WTC11 (cell line): ENCODE measurements at regions not wholly inside any gene's neighbourhood (a gene's known extent, or its start where the extent isn't known, plus 50 kb on each side); places are given as distances from the start of the nearest gene placed in this dataset.

Experiments used
- ATAC-seq: fragments of 200-7000 bp; cut with Tn5 transposase; 2 replicates; pipeline ENCODE4 v1.10.0; 2021; ENCODE audit warnings: mild to moderate bottlenecking, moderate library complexity
- CTCF ChIA-PET: fragments of 300-600 bp; sonication (Branson Sonifier 250); formaldehyde crosslinking; loops from one replicate; lab custom pipeline; 2021; ENCODE audit warnings: antibody characterized with exemption; lab: Charles Lee
- POLR2A ChIA-PET: fragments of 350-600 bp; sonication (Branson Sonifier 250); formaldehyde crosslinking; loops from one replicate; lab custom pipeline; 2021; ENCODE audit warnings: antibody characterized with exemption; lab: Charles Lee
- DNase-seq: peaks from one replicate; pipeline ENCODE4 v3.0.0; 2021; ENCODE audit warnings: low spot score
- H3K27ac Mint-ChIP-seq: 2 replicates; pipeline ENCODE4 v1.8.0; 2021; ENCODE audit warnings: mixed read lengths
- H3K27me3 Mint-ChIP-seq: 2 replicates; pipeline ENCODE4 v1.8.0; 2021; ENCODE audit warnings: low read depth, mild to moderate bottlenecking, moderate library complexity, mixed read lengths
- H3K36me3 Mint-ChIP-seq: 2 replicates; pipeline ENCODE4 v1.8.0; 2021; ENCODE audit warnings: mixed read lengths
- H3K4me1 Mint-ChIP-seq: 2 replicates; pipeline ENCODE4 v1.8.0; 2022; ENCODE audit warnings: mixed read lengths
- H3K4me3 Mint-ChIP-seq: 2 replicates; pipeline ENCODE4 v1.8.0; 2021; ENCODE audit warnings: mild to moderate bottlenecking, moderate library complexity, mixed read lengths
- H3K9me3 Mint-ChIP-seq: 2 replicates; pipeline ENCODE4 v1.8.0; 2021; ENCODE audit warnings: mixed read lengths
- CBFB ChIP-seq: sonication (generic); formaldehyde crosslinking; IDR thresholded peaks from 2 replicates; pipeline ENCODE4 v1.8.1; 2022; ENCODE audit warnings: mild to moderate bottlenecking, low read depth, missing genetic modification reagents
- CDX4 ChIP-seq: fragments of 250-450 bp; sonication (Bioruptor Pico); IDR thresholded peaks from 2 replicates; pipeline ENCODE4 v1.9.0; 2021; ENCODE audit warnings: moderate library complexity, mild to moderate bottlenecking, inconsistent platforms, borderline replicate concordance
- EMX1 ChIP-seq: fragments of 250-450 bp; sonication (Bioruptor Pico); IDR thresholded peaks from 2 replicates; pipeline ENCODE4 v1.8.0; 2021; ENCODE audit warnings: mild to moderate bottlenecking
- ESRRA ChIP-seq: sonication (generic); formaldehyde crosslinking; IDR thresholded peaks from 2 replicates; pipeline ENCODE4 v1.8.1; 2022; ENCODE audit warnings: mild to moderate bottlenecking, missing genetic modification reagents, borderline replicate concordance
- OVOL2 ChIP-seq: fragments of 250-450 bp; sonication (Bioruptor Pico); IDR thresholded peaks from 2 replicates; pipeline ENCODE4 v1.9.0; 2021; ENCODE audit warnings: mild to moderate bottlenecking, borderline replicate concordance
- SMAD3 ChIP-seq: sonication (generic); formaldehyde crosslinking; IDR thresholded peaks from 2 replicates; pipeline ENCODE4 v1.8.0; 2022; ENCODE audit warnings: missing genetic modification reagents, mild to moderate bottlenecking, borderline replicate concordance
- STAT6 ChIP-seq: sonication (generic); formaldehyde crosslinking; conservative IDR thresholded peaks from 2 replicates; pipeline ENCODE4 v1.8.1; 2023; ENCODE audit warnings: mild to moderate bottlenecking, low read depth, missing genetic modification reagents, moderate library complexity
- TCF7 ChIP-seq: sonication (generic); formaldehyde crosslinking; IDR thresholded peaks from 2 replicates; pipeline ENCODE4 v1.8.0; 2022; ENCODE audit warnings: mild to moderate bottlenecking, low read depth, missing genetic modification reagents, moderate library complexity
- TF ChIP-seq, protein P1 (sequence below): fragments of 250-450 bp; sonication (Bioruptor Pico); IDR thresholded peaks from 2 replicates; pipeline ENCODE4 v1.9.0; 2021; ENCODE audit warnings: mild to moderate bottlenecking, borderline replicate concordance
- TF ChIP-seq, protein P2 (sequence below): sonication (generic); formaldehyde crosslinking; IDR thresholded peaks from 2 replicates; pipeline ENCODE4 v1.8.1; 2023; ENCODE audit warnings: mild to moderate bottlenecking, missing genetic modification reagents, moderate library complexity
- TF ChIP-seq, protein P3 (sequence below): sonication (generic); formaldehyde crosslinking; IDR thresholded peaks from 2 replicates; pipeline ENCODE4 v1.8.1; 2022; ENCODE audit warnings: missing genetic modification reagents, borderline replicate concordance
- TF ChIP-seq, protein P4 (sequence below): sonication (generic); formaldehyde crosslinking; IDR thresholded peaks from 2 replicates; pipeline ENCODE4 v1.8.0; 2023; ENCODE audit warnings: mild to moderate bottlenecking, missing genetic modification reagents

DNA sequence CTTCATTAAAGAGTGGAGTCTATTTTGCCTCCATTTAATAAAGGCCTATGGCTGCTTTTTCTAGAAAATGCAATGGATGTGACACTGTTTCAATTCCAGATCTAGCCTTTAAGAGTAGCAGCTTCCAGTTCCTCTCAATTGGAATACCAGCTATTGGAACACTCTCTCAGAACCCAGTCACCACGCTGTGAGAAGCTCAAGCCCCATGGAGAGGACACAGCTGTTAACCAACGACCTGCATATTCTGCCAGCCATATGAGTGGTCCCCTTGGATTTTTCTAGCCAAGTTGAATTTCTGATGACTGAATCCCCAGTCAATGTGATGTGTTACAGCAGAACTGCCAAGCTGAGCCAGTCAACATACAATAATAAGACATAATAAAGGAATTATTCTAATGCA, 131.8 kb downstream of the TMTC3 start:
- Mint-ChIP-seq H3K27me3 (no peaks in the 10 kb centered on the region), H3K4me1 (peaks cover 11% of the 10 kb centered on the region; the same call in 1 of the 2 replicates), H3K4me3 (no peak overlapping the region), H3K36me3 (no peaks in the 10 kb centered on the region), H3K27ac (no peak overlapping the region), H3K9me3 (no peaks in the 10 kb centered on the region)
- no peak for TF ChIP-seq ESRRA
- TF ChIP-seq SMAD3 (CRISPR knock-in tag) = no peak
- TF ChIP-seq, protein P1, sequence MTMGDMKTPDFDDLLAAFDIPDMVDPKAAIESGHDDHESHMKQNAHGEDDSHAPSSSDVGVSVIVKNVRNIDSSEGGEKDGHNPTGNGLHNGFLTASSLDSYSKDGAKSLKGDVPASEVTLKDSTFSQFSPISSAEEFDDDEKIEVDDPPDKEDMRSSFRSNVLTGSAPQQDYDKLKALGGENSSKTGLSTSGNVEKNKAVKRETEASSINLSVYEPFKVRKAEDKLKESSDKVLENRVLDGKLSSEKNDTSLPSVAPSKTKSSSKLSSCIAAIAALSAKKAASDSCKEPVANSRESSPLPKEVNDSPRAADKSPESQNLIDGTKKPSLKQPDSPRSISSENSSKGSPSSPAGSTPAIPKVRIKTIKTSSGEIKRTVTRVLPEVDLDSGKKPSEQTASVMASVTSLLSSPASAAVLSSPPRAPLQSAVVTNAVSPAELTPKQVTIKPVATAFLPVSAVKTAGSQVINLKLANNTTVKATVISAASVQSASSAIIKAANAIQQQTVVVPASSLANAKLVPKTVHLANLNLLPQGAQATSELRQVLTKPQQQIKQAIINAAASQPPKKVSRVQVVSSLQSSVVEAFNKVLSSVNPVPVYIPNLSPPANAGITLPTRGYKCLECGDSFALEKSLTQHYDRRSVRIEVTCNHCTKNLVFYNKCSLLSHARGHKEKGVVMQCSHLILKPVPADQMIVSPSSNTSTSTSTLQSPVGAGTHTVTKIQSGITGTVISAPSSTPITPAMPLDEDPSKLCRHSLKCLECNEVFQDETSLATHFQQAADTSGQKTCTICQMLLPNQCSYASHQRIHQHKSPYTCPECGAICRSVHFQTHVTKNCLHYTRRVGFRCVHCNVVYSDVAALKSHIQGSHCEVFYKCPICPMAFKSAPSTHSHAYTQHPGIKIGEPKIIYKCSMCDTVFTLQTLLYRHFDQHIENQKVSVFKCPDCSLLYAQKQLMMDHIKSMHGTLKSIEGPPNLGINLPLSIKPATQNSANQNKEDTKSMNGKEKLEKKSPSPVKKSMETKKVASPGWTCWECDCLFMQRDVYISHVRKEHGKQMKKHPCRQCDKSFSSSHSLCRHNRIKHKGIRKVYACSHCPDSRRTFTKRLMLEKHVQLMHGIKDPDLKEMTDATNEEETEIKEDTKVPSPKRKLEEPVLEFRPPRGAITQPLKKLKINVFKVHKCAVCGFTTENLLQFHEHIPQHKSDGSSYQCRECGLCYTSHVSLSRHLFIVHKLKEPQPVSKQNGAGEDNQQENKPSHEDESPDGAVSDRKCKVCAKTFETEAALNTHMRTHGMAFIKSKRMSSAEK (CRISPR knock-in tag) = no peak
- TF ChIP-seq, protein P2, sequence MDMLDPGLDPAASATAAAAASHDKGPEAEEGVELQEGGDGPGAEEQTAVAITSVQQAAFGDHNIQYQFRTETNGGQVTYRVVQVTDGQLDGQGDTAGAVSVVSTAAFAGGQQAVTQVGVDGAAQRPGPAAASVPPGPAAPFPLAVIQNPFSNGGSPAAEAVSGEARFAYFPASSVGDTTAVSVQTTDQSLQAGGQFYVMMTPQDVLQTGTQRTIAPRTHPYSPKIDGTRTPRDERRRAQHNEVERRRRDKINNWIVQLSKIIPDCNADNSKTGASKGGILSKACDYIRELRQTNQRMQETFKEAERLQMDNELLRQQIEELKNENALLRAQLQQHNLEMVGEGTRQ (CRISPR knock-in tag) = no peak
- no peak for TF ChIP-seq OVOL2 (CRISPR knock-in tag)
- no peak for DNase-seq
- peak; percentile 43; the same call in 1 of the 2 replicates for ATAC-seq
- ChIA-PET CTCF (interaction anchor here (0.9 kb wide), 1 partner anchor 119 kb away, joined by 4 read pairs; no protein-coding TSS in a partner anchor), POLR2A (no interaction called here)

GRCh38 chr12:88291498-88292131, 149.5 kb downstream of the TMTC3 start:
- Mint-ChIP-seq H3K36me3 (no peaks in the 10 kb centered on the region), H3K27me3 (no peaks in the 10 kb centered on the region), H3K9me3 (peaks cover 11% of the 10 kb centered on the region), H3K4me1 (no peaks in the 10 kb centered on the region), H3K27ac (no peak overlapping the region), H3K4me3 (no peak overlapping the region)
- DNase-seq (no peak), ATAC-seq (no peak)
- TF ChIP-seq, protein P3, sequence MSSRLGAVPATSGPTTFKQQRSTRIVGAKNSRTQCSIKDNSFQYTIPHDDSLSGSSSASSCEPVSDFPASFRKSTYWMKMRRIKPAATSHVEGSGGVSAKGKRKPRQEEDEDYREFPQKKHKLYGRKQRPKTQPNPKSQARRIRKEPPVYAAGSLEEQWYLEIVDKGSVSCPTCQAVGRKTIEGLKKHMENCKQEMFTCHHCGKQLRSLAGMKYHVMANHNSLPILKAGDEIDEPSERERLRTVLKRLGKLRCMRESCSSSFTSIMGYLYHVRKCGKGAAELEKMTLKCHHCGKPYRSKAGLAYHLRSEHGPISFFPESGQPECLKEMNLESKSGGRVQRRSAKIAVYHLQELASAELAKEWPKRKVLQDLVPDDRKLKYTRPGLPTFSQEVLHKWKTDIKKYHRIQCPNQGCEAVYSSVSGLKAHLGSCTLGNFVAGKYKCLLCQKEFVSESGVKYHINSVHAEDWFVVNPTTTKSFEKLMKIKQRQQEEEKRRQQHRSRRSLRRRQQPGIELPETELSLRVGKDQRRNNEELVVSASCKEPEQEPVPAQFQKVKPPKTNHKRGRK (CRISPR knock-in tag) = no peak
- no peak for TF ChIP-seq ESRRA
- no peak for TF ChIP-seq TCF7
- TF ChIP-seq CDX4 (CRISPR knock-in tag) = no peak
- no peak for TF ChIP-seq EMX1 (CRISPR knock-in tag)
- TF ChIP-seq STAT6 = no peak
- no peak for TF ChIP-seq CBFB (CRISPR knock-in tag)
- TF ChIP-seq, protein P4, sequence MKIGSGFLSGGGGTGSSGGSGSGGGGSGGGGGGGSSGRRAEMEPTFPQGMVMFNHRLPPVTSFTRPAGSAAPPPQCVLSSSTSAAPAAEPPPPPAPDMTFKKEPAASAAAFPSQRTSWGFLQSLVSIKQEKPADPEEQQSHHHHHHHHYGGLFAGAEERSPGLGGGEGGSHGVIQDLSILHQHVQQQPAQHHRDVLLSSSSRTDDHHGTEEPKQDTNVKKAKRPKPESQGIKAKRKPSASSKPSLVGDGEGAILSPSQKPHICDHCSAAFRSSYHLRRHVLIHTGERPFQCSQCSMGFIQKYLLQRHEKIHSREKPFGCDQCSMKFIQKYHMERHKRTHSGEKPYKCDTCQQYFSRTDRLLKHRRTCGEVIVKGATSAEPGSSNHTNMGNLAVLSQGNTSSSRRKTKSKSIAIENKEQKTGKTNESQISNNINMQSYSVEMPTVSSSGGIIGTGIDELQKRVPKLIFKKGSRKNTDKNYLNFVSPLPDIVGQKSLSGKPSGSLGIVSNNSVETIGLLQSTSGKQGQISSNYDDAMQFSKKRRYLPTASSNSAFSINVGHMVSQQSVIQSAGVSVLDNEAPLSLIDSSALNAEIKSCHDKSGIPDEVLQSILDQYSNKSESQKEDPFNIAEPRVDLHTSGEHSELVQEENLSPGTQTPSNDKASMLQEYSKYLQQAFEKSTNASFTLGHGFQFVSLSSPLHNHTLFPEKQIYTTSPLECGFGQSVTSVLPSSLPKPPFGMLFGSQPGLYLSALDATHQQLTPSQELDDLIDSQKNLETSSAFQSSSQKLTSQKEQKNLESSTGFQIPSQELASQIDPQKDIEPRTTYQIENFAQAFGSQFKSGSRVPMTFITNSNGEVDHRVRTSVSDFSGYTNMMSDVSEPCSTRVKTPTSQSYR = no peak
- ChIA-PET POLR2A (no interaction called here), CTCF (no interaction called here)
